Testis (tissue), 2 donors: ENCODE measurements at regions not wholly inside any gene's neighbourhood (a gene's known extent, or its start where the extent isn't known, plus 50 kb on each side); places are given as distances from the start of the nearest gene placed in this dataset.
A peak's percentile ranks its signal among the peaks of the same experiment; 100 is the strongest.

Experiments
- DNase-seq: peaks from one replicate; pipeline ENCODE4 v3.0.0-alpha.2; 2019
- H3K27ac ChIP-seq, 2 donors: fragments of 200-600 bp; sonication (generic); one replicate each; pipeline ENCODE4 v1.5.1; 2019
- H3K27me3 ChIP-seq: fragments of 200-600 bp; sonication (generic); one replicate; pipeline ENCODE4 v1.5.1; 2019
- H3K36me3 ChIP-seq: fragments of 200-600 bp; sonication (generic); one replicate; pipeline ENCODE4 v1.5.1; 2017; ENCODE audit warnings: low read depth; ENCODE audit errors: missing control alignments
- H3K4me1 ChIP-seq: fragments of 200-600 bp; sonication (generic); one replicate; pipeline ENCODE4 v1.5.1; 2019
- H3K4me3 ChIP-seq, 2 donors: fragments of 200-600 bp; sonication (generic); one replicate each; pipeline ENCODE4 v1.5.1; 2017 to 2019
- H3K9me3 ChIP-seq: fragments of 200-600 bp; sonication (generic); one replicate; pipeline ENCODE4 v1.5.1; 2017
- POLR2A ChIP-seq: fragments of 450-650 bp; IDR thresholded peaks from one replicate; pipeline ENCODE4 v1.6.1; 2017; ENCODE audit warnings: antibody characterized with exemption, mild to moderate bottlenecking, moderate library complexity
- WGBS, 2 donors: methylation state at CpG; one replicate each; pipeline ENCODE4 v1.1.5; 2018; 5-methylcytosine and 5-hydroxymethylcytosine counted together
- intact Hi-C: fragments of 100-400 bp; cut with DNase I; formaldehyde crosslinking; loops from one replicate; pipeline ENCODE4 v1.15.1; 2023; ENCODE audit warnings: low total_unique reads
- TF ChIP-seq, protein P1 (sequence below), 3 experiments: fragments of 450-650 bp in 2 of 3; fragments of 200-600 bp in 1 of 3; sonication (generic) in 1 of 3; IDR thresholded peaks; one replicate each; pipeline ENCODE4 v1.5.1; 2016 to 2019; ENCODE audit warnings: antibody characterized with exemption in 3 of 3, mild to moderate bottlenecking in 2 of 3, moderate library complexity in 1 of 3

DNA sequence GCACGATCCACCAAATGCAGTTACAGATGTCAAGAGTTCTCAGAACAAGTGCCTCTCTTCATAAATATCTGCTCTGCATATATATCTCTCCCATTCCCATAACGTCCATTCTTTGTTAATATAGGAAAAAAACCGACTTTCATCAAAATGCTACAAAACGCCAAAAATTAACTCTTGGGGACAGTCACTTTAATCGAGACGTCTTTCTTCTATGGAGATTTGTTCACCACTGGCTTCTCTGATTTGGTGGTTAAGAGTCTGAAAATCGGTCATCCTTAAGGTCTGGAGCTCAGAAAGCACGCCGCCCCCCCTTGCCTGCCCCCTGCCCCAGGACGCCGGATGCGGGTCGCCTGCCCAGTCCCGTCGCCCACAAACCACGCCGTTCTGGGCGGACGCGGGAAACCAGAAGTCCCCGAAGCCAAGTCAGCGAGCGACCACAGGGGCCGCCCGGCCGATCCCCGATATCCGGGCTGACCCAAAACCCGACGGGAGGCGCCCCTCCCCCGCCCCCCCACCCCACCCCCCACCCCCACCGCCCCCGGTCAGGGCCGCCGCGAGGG, 252.7 kb downstream of the TJP1 start:
- no peak for TF ChIP-seq POLR2A
- TF ChIP-seq, protein P1, sequence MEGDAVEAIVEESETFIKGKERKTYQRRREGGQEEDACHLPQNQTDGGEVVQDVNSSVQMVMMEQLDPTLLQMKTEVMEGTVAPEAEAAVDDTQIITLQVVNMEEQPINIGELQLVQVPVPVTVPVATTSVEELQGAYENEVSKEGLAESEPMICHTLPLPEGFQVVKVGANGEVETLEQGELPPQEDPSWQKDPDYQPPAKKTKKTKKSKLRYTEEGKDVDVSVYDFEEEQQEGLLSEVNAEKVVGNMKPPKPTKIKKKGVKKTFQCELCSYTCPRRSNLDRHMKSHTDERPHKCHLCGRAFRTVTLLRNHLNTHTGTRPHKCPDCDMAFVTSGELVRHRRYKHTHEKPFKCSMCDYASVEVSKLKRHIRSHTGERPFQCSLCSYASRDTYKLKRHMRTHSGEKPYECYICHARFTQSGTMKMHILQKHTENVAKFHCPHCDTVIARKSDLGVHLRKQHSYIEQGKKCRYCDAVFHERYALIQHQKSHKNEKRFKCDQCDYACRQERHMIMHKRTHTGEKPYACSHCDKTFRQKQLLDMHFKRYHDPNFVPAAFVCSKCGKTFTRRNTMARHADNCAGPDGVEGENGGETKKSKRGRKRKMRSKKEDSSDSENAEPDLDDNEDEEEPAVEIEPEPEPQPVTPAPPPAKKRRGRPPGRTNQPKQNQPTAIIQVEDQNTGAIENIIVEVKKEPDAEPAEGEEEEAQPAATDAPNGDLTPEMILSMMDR (IDR thresholded peaks at IDR 0.05) = no peak
- peak overlapping the region; percentile 57 to 61 for H3K4me3 ChIP-seq
- no peaks in the 10 kb centered on the region for H3K27me3 ChIP-seq
- intact Hi-C loops = no loop called here
- no peak overlapping the region for H3K27ac ChIP-seq
- peak; percentile 28 for DNase-seq
- 5 to 6% methylated on average over 10 to 18 of the region's 37 CpGs for WGBS, 2 donors
- peaks cover 3% of the 10 kb centered on the region for H3K4me1 ChIP-seq
- H3K36me3 ChIP-seq = no peaks in the 10 kb centered on the region
- no peaks in the 10 kb centered on the region for H3K9me3 ChIP-seq

DNA sequence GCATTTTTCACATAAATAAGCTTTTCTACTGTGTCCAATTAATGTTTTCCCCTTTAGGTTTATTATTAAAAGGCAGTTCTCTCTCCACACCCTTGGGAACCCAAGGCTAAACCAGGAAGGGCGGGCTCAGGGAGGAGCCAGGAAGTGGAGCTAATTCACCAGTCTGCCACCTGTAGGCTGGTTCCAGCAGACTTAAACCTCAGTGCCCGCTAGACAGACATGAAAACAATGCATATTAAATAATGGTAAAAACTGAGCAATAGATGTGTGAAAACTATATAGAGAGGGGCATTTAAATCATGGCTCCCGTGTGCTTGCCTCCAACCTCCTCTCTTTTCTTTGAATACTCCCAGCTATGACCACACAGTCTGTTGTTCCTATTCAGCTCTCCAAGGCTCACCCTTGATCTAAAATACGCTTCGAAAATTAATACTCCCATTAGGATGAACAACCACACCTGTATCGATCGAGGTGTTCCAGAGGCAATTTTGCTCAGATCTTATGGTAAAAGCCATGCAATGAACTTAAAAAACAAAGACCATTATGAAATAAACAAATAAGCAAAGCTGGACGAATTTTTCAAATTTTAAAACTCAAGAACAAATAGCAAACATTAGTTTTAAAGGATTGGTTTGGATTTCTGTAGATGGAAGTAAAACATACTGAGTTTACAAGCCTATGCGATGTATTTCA, 253.3 kb downstream of the TJP1 start:
- H3K27me3 ChIP-seq = no peaks in the 10 kb centered on the region
- no peaks in the 10 kb centered on the region for H3K9me3 ChIP-seq
- no peak overlapping the region for H3K4me3 ChIP-seq
- intact Hi-C loops = no loop called here
- H3K4me1 ChIP-seq = peaks cover 3% of the 10 kb centered on the region
- WGBS, 2 donors = 37 to 40% methylated on average over 9 of the region's 9 CpGs
- peak; percentile 73 for DNase-seq
- TF ChIP-seq, protein P1 (IDR thresholded peaks at IDR 0.05) = no peak
- no peak for TF ChIP-seq POLR2A
- H3K27ac ChIP-seq = no peak overlapping the region
- H3K36me3 ChIP-seq = no peaks in the 10 kb centered on the region

DNA sequence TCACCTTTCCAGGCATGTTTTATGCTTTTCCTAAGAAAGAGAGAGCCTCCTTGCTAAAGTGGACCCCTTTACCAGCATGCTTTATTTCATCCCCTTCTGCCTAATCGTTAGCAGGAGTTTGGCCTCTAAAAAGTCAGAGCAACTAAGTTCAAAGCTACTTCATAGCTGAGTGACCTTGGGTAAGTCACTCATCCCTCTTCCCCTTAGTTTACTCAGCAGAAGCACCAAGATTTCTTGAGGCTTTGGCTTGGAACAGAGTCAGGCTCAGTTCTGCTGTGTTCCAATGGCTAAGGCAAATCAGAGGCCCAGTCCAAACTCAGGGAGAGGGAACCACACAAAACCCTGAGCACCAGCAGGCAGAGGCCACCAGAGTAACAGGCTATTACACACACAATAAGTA, 254.9 kb downstream of the TJP1 start:
- peaks cover 3% of the 10 kb centered on the region for H3K4me1 ChIP-seq
- no peaks in the 10 kb centered on the region for H3K9me3 ChIP-seq
- no peaks in the 10 kb centered on the region for H3K27me3 ChIP-seq
- TF ChIP-seq POLR2A = no peak
- TF ChIP-seq, protein P1 (IDR thresholded peaks at IDR 0.05) = no peak
- no peaks in the 10 kb centered on the region for H3K36me3 ChIP-seq
- WGBS, 2 donors = 58 to 67% methylated on average over 1 of the region's 1 CpG
- intact Hi-C loops = no loop called here
- H3K4me3 ChIP-seq = no peak overlapping the region
- no peak for DNase-seq
- H3K27ac ChIP-seq = no peak overlapping the region

DNA sequence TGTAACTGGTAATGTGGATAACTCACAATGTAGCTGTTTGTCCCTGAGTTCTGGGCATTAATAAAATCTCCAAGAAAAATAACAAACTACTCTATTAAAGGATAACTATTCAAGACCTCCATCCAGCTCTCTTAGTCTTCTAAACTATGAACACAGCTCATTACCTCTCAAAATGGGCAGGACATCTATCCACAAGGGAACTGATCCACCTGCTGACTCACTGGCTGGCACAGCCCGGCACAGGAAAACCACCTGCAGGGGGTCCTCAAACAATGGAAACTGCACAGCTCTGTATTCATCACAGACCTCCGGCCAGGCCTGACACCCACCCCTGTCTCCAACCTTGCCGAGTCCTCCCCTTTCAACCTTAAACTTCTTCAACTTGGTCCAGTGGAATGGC, 255.4 kb downstream of the TJP1 start:
- DNase-seq = no peak
- no peaks in the 10 kb centered on the region for H3K27me3 ChIP-seq
- H3K27ac ChIP-seq = no peak overlapping the region
- H3K9me3 ChIP-seq = no peaks in the 10 kb centered on the region
- H3K36me3 ChIP-seq = no peaks in the 10 kb centered on the region
- 88 to 97% methylated on average over 3 of the region's 3 CpGs for WGBS, 2 donors
- H3K4me3 ChIP-seq = no peak overlapping the region
- intact Hi-C loops = no loop called here
- TF ChIP-seq, protein P1 (IDR thresholded peaks at IDR 0.05) = no peak
- TF ChIP-seq POLR2A = no peak
- peaks cover 3% of the 10 kb centered on the region for H3K4me1 ChIP-seq

DNA sequence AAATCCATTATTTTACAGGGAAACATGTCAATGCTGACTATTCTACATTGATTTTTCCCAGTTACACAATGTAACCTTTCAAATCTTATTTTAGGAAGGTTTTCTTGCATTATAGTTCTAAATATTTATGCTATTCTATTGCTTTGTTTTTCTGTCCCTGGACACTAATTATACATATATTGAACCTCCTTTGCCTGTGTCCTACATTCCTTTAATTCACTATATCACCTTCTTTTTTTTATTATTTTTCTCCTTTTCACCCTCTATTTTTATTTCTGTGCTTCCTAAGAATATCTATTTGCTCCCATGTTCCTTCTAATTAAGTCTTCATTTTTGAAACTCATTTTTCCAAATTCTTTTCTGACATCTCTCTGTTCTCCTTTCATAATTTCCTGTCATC, 259.2 kb downstream of the TJP1 start:
- Histone ChIP-seq H3K36me3 (no peaks in the 10 kb centered on the region), H3K9me3 (no peaks in the 10 kb centered on the region), H3K4me1 (no peaks in the 10 kb centered on the region), H3K27me3 (no peaks in the 10 kb centered on the region), H3K27ac (no peak overlapping the region), H3K4me3 (no peak overlapping the region)
- no peak for DNase-seq
- intact Hi-C loops = no loop called here
- TF ChIP-seq, protein P1 (IDR thresholded peaks at IDR 0.05) = no peak
- TF ChIP-seq POLR2A = no peak
